ENCODE measurements at regions not wholly inside any gene's neighbourhood (a gene's known extent, or its start where the extent isn't known, plus 50 kb on each side); places are given as distances from the start of the nearest gene placed in this dataset.

GRCh38 chr16:24482681-24483202 lies 56.6 kb upstream of the RBBP6 start:
- BruUV-seq (replicated peaks): no TSS peak
- ATAC-seq (no peak), DNase-seq (ENCODE audit: extremely low read depth in 1 of 4, low spot score in 3 of 4) (no peak), FAIRE-seq (no peak)
- no peaks in the 10 kb centered on the region for H3K4me1 ChIP-seq (replicated peaks in 1 of 2; ENCODE audit: control insufficient read depth in 2 of 2, insufficient read depth in 2 of 2, low read length in 2 of 2)
- no peak overlapping the region for H3K9ac ChIP-seq (ENCODE audit: insufficient read depth in 1 of 2, low read depth in 2 of 2, low read length in 2 of 2)
- POLR2A ChIA-PET: interaction anchor here (1.4 kb wide), 1 partner anchor 12 kb away, joined by 3 read pairs; no protein-coding TSS in a partner anchor
- H3K27ac ChIP-seq (ENCODE audit: extremely low read depth, low read depth, low read length): no peak overlapping the region
- 1% methylated on average over 4 of the region's 4 CpGs for WGBS (ENCODE audit: insufficient coverage, low coverage, missing lambda C conversion rate)
- intact Hi-C loops (cut with micrococcal nuclease) (no loop called here), in situ Hi-C loops (cut with MboI) (no loop called here)
- H2AFZ ChIP-seq (ENCODE audit: low read depth, low read length): no peak overlapping the region
- peaks cover 27 to 30% of the 10 kb centered on the region in 2 experiments; a peak in 4 of 5 replicates for H3K27me3 ChIP-seq (ENCODE audit: control insufficient read depth in 2 of 2, insufficient read depth in 2 of 2, low read length in 2 of 2)
- CTCF ChIA-PET (ENCODE audit: low intra/inter-chr PET ratio): no interaction called here
- H3K36me3 ChIP-seq (ENCODE audit: control insufficient read depth, insufficient read depth, low read length): no peaks in the 10 kb centered on the region
- 0 out of 2 replicates have a peak, but pooled peaks cover 2% of the 10 kb centered on the region for H3K9me3 ChIP-seq (replicated peaks; ENCODE audit: control insufficient read depth, insufficient read depth, low read depth, low read length)
- H4K20me1 ChIP-seq (replicated peaks; ENCODE audit: control insufficient read depth, insufficient read depth, low read length): no peaks in the 10 kb centered on the region
- H3K9me1 ChIP-seq (ENCODE audit: control insufficient read depth, insufficient read depth, low read length): no peaks in the 10 kb centered on the region
- H3K79me2 ChIP-seq (ENCODE audit: control insufficient read depth, insufficient read depth, low read length): no peaks in the 10 kb centered on the region
- H3K4me2 ChIP-seq (ENCODE audit: insufficient read depth, low read length): no peak overlapping the region
- no peak overlapping the region for H3K4me3 ChIP-seq
- TF ChIP-seq NCOA6 (IDR thresholded peaks at IDR 0.05) (no peak), SMARCC2 (IDR thresholded peaks at IDR 0.05; ENCODE audit: low read depth) (no peak), ZSCAN32 (CRISPR knock-in tag; IDR thresholded peaks at IDR 0.05) (no peak), JUND (IDR thresholded peaks at IDR 0.05; ENCODE audit: borderline replicate concordance, low read depth, low read length) (no peak), JUND (tag; IDR thresholded peaks at IDR 0.05; ENCODE audit: borderline replicate concordance, low read depth, low read length) (no peak), EP400 (IDR thresholded peaks at IDR 0.05) (no peak), KLF10 (CRISPR knock-in tag; IDR thresholded peaks at IDR 0.05) (no peak), ASH1L (IDR thresholded peaks at IDR 0.05; ENCODE audit: borderline replicate concordance, low read depth, partially characterized antibody) (no peak), ZNF408 (CRISPR knock-in tag; IDR thresholded peaks at IDR 0.05; ENCODE audit: low read depth) (no peak), ZNF224 (CRISPR knock-in tag; IDR thresholded peaks at IDR 0.05) (no peak), PML (IDR thresholded peaks at IDR 0.05; ENCODE audit: low read length) (no peak), CHD7 (IDR thresholded peaks at IDR 0.05; ENCODE audit: low read depth, low read length) (no peak)
